HG02885 (cell line): ENCODE measurements at regions not wholly inside any gene's neighbourhood (a gene's known extent, or its start where the extent isn't known, plus 50 kb on each side); places are given as distances from the start of the nearest gene placed in this dataset.
"Not testable (repeated sequence)": the region's sequence is repeated elsewhere in the genome, so short reads cannot be mapped to it uniquely, and the experiment has no call there.

Experiments used
- ATAC-seq: cut with Tn5 transposase; IDR thresholded peaks from one replicate; pipeline ENCODE4 v1.9.1; 2021; ENCODE audit warnings: mild to moderate bottlenecking; ENCODE audit not compliant: unreplicated experiment, poor library complexity

DNA sequence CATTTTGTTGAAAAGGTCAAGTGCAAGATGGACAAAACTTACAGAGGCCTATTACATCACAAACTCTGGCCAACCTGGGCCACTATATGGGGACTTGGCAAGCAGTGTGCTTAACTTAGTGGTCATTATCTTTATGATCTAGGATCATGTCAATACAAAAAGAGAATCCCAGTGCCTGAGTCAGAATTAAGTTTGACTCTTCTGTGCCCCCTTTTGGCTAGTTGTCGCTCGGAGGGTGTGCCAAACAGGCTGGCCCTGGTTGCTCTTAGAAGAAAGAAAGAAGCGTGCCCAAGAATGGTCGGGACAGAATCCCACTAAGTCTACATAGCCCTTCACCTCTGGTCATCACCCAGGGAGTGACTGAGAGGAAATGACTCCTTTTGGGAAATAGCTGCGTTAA lies 100.1 kb downstream of the EIF4E start:
- no peak for ATAC-seq

DNA sequence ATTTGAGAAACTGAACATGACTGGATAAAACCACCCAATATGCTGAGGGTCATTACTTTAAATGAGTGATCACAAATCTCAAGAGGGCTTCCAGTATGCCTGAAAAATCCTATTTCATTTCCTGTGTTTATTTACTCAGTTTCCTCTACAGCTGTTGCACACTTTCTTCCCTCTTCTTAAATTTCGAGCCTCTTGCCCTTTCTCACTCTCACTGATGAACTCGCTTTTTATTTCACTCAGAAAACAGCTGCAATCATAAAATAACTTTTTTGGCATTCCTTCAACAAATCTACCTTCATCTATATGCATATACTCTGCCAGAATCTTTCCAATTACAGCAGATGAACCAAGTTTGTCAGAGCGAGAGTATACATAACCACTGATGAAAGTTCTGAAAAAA lies 101.3 kb downstream of the EIF4E start:
- ATAC-seq = no peak

- ATAC-seq = no peak
These were observed 106.8 kb downstream of the EIF4E start for GRCh38 chr4:98822144-98822543.

DNA sequence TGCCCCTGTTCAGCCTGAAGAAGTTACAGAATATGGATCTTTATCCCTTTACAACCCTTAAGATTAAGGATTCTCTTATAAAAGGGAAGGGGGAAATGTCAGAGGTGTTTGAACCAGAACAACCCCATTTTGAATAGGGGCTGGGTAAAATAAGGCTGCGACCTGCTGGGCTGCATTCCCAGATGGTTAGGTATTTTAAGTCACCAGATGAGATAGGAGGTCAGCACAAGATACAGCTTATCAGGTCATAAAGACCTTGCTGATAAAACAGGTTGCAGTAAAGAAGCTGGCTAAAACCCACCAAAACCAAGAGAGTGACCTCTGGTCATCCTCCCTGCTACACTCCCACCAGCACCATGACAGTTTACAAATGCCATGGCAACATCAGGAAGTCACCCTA lies 110.8 kb downstream of the EIF4E start:
- ATAC-seq = not testable (repeated sequence)

- ATAC-seq = no peak
These were observed 112.1 kb downstream of the EIF4E start for GRCh38 chr4:98816816-98817215.

DNA sequence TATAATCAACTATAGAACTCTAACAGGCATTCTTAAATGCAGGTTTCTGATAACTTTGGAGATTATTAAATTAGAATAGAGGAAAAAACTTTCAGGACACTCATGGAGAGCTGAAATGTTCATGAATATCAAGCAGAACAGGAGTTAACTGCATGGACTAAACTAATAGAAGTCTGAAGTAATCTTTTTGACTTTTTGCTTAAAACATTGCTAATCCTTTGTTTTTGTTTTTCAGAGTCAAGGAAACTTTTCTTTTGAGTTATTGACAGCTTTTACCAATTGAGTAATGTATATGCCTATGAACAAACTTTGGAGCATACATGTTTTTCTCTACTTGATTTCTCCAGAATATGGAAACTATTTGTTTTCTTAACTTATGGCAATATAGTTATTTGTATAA lies 112.5 kb downstream of the EIF4E start:
- no peak for ATAC-seq

GRCh38 chr4:98804403-98804802 lies 124.5 kb downstream of the EIF4E start:
- ATAC-seq = no peak

DNA sequence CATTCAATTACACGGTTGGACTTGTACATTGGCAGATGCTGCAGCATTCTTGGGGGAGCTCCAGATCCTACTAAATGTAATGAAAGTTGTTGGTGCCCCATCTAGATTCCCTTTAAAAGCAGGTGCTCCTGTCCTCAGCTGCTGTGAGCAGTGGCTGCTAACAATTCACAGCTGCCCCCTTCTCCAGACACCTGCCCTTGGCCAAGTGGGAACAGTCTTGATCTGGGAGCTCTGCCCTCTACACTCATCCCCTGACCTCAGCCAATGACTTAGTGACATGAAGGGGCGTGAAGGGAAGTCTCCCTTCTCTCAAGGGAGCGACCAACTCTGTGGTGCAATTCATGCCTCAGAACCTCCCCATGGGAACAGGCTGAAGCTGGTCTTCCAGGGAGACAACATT lies 125.7 kb downstream of the EIF4E start:
- no peak for ATAC-seq

GRCh38 chr4:98802770-98803198 lies 126.1 kb downstream of the EIF4E start:
- ATAC-seq = no peak

GRCh38 chr4:98801259-98801725 lies 127.6 kb downstream of the EIF4E start:
- no peak for ATAC-seq

DNA sequence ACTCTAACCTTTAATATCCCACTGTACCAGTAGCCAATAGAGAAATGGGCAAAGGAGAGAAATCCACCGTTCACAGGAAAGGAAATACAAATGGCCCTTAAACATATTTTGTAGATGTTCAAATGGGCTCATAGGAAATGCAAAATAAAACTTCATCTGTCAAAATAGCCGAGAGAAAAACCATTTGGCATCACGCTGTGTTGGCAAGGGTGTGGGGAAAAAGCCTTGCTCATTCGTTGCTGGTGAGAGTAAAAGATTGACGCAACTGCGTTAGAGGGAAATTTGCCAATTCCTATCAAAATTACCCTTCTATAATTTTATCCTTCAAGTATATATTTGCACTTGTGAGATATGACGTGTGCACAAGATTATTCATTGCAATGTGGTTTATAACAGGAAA lies 131.9 kb downstream of the EIF4E start:
- ATAC-seq = no peak

- ATAC-seq = no peak
These were observed 134.2 kb downstream of the EIF4E start for GRCh38 chr4:98794565-98795205.

DNA sequence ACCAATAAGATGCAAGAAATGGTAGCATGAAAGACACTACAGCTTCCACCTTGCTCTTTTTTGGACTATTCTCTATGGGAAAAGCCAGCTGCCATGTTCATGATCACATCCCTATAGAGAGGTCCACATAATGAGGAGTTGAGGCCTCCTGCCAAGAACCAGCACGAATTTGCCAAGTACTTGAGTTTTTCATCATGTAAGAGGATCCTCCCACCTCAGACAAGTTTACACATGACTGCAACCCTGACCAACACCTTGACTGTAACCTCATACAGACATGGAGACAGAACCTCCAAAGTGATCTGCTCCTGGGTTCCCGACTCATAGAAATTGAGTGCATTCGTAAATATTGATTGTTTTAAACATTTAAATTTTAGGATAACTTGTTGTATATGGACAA lies 135.2 kb upstream of the TSPAN5 start:
- ATAC-seq = no peak

DNA sequence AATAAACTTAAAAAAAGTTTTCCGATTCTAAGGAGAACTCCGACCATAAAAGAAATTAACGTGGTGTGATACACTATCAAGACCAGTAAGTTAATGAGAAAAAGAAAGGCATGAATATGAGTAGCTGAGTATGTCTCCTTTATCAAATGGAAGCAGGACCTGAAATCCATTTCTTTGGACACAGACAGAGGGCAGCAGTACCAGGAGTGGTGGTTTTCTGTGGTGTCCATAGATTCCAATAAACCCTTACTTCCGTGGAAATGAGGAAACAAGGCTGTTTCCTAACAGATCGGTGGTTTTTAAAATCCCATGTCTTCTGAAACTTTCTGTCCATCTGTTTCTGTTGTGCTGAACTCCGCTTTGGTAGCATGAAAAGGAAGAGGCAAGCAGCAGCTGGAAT lies 128.5 kb upstream of the TSPAN5 start:
- no peak for ATAC-seq

DNA sequence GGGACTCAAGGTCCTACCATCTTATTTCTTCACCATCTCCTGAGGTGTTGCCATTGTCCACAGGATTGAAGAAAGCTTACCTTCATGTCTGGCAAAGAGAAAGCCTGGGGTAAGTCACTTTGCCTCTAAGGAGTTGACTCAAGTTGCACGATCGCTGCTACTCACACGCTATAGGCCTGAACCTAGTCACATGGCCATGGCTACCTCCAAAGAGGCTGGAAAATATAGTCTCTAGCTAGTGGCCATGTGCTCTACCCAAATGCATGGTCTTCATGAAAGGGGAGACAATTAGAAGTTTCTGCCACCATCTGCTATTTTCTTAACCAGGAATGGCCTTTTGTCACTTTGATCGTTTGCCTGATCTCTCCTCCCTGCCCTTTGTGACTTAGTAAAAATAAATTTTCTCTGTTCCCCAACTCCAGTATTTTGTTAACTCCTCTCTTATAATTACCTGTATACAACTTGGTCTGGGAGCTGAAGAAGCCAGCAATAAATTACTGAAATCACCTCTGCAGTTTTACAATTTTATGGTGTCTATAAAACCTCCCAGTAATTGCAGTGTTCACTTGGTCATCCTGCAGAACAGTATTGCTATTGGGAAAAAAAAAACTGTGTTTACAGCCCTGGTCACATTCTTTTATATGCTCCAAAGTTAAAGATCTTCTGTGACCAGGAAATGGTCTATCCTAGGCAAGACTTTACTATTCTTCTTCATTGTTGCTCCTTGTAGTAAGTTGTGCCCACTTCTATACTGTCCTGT lies 126.7 kb upstream of the TSPAN5 start:
- no peak for ATAC-seq

GRCh38 chr4:98781641-98782357 lies 123.4 kb upstream of the TSPAN5 start:
- no peak for ATAC-seq

DNA sequence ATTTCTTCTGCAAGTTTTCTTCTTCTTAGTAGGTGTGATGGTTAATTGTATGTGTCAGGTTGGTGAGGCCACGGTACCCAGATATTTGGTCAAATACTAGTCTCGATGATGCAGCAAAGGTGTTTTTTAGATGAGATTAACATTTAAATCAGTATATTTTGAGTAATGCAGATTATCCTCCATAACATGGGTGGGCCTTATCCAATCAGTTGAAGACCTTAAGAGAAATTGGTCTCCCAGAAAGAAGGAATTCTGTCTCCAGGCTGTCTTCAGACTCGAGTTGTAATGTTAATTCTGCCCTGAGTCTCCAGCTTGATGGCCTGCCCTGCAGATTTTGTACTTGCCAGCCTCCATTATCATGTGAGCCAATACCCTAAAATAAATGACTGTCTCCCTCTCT lies 122.5 kb upstream of the TSPAN5 start:
- ATAC-seq = no peak

GRCh38 chr4:98779088-98779487 lies 120.7 kb upstream of the TSPAN5 start:
- no peak for ATAC-seq

DNA sequence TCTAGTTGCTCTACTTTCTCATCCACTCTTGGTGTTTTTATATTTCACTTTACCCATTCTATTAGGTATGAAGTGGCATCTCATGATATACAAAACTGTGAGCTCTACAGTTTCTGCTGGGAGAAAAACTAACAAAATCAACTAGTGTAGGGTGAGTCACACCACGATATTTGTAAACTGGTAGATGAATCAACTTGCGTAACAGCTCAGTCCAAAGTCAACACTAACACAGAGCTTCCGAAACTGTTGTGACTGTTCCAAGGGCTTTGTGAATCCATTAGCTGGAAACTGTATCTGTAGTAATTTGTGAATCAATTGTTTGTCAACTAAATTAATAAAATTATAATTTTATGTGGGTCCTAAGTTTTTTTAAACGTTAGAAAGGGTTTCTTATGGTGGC lies 119.8 kb upstream of the TSPAN5 start:
- ATAC-seq = no peak

DNA sequence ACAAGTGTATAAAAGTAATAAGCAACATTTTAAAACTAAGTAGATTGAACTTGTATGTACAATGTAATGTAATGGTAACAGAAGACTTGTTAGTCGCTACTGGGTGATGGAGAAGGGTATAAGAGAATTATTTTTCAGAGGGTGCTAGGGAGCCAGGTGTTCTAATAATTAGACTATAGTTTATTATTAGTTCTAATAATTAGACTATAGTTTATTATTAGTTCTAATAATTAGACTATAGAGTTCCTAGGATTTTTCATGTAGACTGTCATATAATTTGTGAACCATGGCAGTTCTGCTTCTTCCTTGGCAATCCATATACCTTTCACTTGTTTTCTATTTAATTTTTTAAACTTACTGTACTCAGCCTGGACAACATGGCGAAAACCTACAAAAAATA lies 117.3 kb upstream of the TSPAN5 start:
- ATAC-seq = no peak

DNA sequence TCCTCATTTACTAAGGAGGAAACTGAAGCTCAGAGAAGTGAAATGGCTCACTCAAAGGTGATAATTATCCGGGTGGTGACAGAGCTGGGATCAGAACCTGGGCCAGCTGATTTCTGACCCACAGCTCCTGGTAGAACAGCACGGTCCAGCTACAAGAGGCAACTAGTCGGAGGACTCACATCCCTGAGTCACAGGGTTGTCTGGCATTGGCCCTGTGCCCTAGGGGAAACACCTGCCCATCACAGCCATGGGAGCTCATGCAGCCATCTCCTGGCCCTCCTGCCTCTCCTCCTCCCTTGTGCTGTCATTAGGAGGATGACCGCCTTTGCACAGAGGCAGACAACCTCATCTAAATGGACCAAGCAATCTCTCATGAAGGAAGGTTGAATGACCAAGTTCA lies 115.2 kb upstream of the TSPAN5 start:
- ATAC-seq = no peak
